GM10266 (cell line): ENCODE measurements at regions not wholly inside any gene's neighbourhood (a gene's known extent, or its start where the extent isn't known, plus 50 kb on each side); places are given as distances from the start of the nearest gene placed in this dataset.

Experiments
- DNase-seq: peaks from one replicate; pipeline ENCODE4 v3.0.0; 2012; ENCODE audit errors: extremely low spot score
- TF ChIP-seq, protein P1 (sequence below): IDR thresholded peaks from 2 replicates; pipeline ENCODE4 v1.5.1; 2012; ENCODE audit warnings: mild to moderate bottlenecking, low read depth; ENCODE audit not compliant: control insufficient read depth, insufficient read depth; ENCODE audit errors: missing control alignments

DNA sequence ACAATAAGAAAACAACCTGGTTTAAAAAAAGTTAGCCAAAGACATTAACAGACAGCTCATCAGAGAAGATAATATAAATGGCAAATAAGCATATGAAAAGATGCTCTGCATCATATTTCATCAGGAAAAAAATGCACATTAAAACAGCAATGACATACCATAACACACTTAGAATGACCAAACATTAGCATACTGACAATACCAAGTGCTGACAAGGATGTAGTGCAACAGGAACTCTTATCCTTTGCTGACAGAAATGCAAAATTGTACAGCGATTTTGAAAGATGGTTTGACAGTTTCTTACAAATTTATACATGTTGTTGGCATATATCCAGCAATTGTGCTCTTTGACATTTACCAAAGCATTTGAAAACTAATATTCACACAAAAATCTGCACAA, 573.0 kb downstream of the FSCB start:
- TF ChIP-seq, protein P1, sequence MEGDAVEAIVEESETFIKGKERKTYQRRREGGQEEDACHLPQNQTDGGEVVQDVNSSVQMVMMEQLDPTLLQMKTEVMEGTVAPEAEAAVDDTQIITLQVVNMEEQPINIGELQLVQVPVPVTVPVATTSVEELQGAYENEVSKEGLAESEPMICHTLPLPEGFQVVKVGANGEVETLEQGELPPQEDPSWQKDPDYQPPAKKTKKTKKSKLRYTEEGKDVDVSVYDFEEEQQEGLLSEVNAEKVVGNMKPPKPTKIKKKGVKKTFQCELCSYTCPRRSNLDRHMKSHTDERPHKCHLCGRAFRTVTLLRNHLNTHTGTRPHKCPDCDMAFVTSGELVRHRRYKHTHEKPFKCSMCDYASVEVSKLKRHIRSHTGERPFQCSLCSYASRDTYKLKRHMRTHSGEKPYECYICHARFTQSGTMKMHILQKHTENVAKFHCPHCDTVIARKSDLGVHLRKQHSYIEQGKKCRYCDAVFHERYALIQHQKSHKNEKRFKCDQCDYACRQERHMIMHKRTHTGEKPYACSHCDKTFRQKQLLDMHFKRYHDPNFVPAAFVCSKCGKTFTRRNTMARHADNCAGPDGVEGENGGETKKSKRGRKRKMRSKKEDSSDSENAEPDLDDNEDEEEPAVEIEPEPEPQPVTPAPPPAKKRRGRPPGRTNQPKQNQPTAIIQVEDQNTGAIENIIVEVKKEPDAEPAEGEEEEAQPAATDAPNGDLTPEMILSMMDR = no peak
- DNase-seq = no peak

- TF ChIP-seq, protein P1 = no peak
- no peak for DNase-seq
Observed at GRCh38 chr14:43914041-43914693, 592.9 kb downstream of the FSCB start.

DNA sequence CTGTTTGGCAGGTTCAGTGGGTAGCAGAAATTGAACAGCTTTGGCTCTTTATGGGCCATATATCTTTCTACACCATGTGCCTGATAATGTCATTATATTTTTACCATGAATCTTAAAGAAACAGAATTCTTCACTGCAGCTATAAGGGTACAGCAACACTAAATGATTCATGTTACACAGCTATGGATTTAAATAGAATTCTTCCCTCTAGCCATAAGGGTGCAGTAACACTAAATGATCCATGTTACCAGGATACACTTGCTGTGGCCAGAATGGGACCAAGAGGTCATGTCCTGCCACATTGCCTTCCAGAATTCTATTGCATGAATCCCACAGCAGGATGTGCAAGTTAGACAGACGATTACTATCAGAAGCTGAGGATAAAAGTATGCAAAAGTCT, 603.9 kb downstream of the FSCB start:
- DNase-seq = no peak
- TF ChIP-seq, protein P1 = no peak

DNA sequence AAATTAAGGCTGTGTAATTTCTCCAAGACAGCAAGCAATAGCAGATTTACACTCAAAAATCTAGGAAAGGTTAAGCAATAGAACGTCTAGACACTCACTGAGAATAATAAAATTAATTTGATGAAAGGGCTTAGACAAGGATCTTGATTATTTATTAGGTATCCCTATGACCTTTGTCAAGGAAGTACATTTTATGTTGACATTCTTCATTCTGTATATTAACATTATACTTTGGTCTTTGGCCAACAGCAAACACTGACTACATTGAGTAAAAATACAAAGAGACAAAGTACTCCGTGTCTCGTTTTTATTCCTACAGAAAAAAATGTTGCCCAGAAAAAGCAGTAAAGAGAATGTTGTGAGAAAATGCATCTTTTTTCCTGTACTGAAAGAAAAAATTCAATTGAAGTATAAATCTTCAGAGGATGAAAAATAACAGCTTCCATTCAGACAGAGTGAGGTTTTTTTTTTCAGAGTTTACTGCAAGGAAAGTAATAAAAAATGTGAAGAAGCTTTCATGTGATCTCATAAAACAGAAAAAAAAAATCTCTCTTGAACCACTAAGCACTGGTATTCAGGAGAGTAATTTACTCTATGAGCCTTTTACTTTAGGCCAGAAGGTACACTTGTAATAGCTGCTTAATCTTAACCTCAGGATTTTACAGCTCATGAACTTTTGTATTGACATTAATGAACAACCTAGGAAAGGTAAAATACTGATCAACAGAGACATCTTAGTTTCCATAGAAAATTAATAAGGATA, 605.0 kb downstream of the FSCB start:
- DNase-seq = no peak
- TF ChIP-seq, protein P1 = no peak

- TF ChIP-seq, protein P1 = no peak
- no peak for DNase-seq
Observed at GRCh38 chr14:43900173-43900655, 606.9 kb downstream of the FSCB start.

DNA sequence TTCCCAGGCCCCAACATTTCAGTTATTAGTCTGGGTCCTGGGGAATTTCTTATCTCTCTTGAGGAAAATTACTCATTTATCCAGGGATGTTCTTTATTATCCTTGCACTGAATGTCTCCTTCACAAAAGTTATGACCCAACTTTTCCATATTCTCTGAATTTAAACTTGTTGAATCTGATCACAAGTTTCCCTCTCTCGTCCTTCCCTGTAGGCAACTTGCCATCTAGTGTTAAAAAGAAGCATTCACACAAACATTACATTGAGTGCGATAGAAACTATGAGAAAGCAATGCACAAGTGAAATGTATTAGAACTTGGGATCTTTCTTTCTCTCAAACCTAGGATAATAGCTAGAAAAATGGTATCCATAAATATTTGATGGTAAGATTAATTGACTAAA, 608.4 kb downstream of the FSCB start:
- DNase-seq = no peak

DNA sequence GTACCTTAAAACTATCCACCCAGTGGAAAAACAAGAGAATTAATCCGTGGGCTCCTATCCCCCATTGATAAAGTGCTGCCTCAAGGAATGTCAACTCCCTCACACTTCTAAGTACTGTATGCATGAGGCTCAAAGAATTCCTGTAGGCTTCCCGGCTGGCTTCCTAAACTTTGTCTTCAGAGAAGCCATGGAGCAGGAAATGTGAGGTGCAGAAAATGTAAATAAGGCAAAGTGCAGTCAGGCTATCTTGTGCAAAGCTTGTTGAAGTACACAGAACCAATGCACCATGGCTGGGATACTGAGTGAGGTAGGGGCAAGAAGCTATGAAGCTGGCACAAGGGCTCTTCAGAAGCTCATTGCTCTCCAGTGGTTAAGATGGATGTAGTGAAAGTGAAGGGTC, 611.0 kb downstream of the FSCB start:
- no peak for DNase-seq
- TF ChIP-seq, protein P1 = no peak

More for the DNA sequence above, 608.4 kb downstream of the FSCB start:
- TF ChIP-seq, protein P1 = no peak
